Gastrocnemius medialis (tissue), 4 donors: ENCODE measurements at regions not wholly inside any gene's neighbourhood (a gene's known extent, or its start where the extent isn't known, plus 50 kb on each side); places are given as distances from the start of the nearest gene placed in this dataset.

Source experiments
- POLR2A ChIP-seq, 2 donors: fragments of 450-650 bp; IDR thresholded peaks; one replicate each; pipeline ENCODE4 v1.6.1; 2017; ENCODE audit warnings: antibody characterized with exemption in 2 of 2, mild to moderate bottlenecking in 2 of 2, moderate library complexity in 2 of 2
- TF ChIP-seq, protein P1 (sequence below), 5 experiments: fragments of 450-650 bp in 3 of 5; fragments of 200-600 bp in 2 of 5; sonication (generic) in 2 of 5; IDR thresholded peaks in 4 of 5; conservative IDR thresholded peaks in 1 of 5; 1 replicate in 4 of 5; 2 replicates in 1 of 5; pipeline ENCODE4 v1.5.1; 2016 to 2019; ENCODE audit warnings: antibody characterized with exemption in 5 of 5, mild to moderate bottlenecking in 3 of 5, moderate library complexity in 3 of 5

DNA sequence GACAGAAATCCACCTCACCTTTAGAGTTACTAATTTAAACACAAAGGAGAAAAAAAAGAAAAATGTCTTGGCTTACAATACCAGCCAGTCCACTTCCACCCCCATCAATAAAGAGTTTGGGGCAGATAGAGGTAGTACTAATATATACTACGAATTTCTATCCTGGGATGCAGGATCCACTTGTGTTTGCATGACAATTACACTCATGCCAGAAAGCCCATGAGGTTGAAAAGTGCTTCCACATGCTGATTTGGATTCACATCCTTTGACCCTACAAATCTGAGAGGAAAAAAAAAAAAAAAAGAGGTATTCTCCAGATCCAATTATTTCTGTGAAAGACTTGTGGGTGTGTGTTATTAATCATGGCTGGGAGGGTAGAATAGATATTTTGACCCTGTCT is 335.2 kb downstream of the SLITRK1 start:
- no peak for TF ChIP-seq POLR2A (IDR thresholded peaks at IDR 0.05)
- TF ChIP-seq, protein P1, sequence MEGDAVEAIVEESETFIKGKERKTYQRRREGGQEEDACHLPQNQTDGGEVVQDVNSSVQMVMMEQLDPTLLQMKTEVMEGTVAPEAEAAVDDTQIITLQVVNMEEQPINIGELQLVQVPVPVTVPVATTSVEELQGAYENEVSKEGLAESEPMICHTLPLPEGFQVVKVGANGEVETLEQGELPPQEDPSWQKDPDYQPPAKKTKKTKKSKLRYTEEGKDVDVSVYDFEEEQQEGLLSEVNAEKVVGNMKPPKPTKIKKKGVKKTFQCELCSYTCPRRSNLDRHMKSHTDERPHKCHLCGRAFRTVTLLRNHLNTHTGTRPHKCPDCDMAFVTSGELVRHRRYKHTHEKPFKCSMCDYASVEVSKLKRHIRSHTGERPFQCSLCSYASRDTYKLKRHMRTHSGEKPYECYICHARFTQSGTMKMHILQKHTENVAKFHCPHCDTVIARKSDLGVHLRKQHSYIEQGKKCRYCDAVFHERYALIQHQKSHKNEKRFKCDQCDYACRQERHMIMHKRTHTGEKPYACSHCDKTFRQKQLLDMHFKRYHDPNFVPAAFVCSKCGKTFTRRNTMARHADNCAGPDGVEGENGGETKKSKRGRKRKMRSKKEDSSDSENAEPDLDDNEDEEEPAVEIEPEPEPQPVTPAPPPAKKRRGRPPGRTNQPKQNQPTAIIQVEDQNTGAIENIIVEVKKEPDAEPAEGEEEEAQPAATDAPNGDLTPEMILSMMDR (IDR thresholded peaks at IDR 0.05 in 4 of 5, conservative IDR thresholded peaks at IDR 0.05 in 1 of 5): no peak
